Thyroid gland (tissue), 4 donors: ENCODE measurements at regions not wholly inside any gene's neighbourhood (a gene's known extent, or its start where the extent isn't known, plus 50 kb on each side); places are given as distances from the start of the nearest gene placed in this dataset.

ENCODE experiments used
- DNase-seq, 2 donors: peaks; one replicate each; pipeline ENCODE4 v3.0.0-alpha.2; 2019
- H3K27ac ChIP-seq, 3 donors: fragments of 200-600 bp; sonication (generic); 1 replicate in 2 of 3; 2 replicates in 1 of 3; pipeline ENCODE4 v1.5.1; 2016 to 2019; ENCODE audit warnings: mild to moderate bottlenecking in 1 of 3, moderate library complexity in 1 of 3
- H3K27me3 ChIP-seq: fragments of 200-600 bp; sonication (generic); one replicate; pipeline ENCODE4 v1.5.1; 2019
- H3K36me3 ChIP-seq, 2 donors: fragments of 200-600 bp; sonication (generic); one replicate each; pipeline ENCODE4 v1.5.1; 2016 to 2019
- H3K4me1 ChIP-seq, 2 donors: fragments of 200-600 bp; sonication (generic); one replicate each; pipeline ENCODE4 v1.5.1; 2017 to 2019
- H3K4me3 ChIP-seq, 3 donors: fragments of 200-600 bp; sonication (generic); replicated peaks in 1 of 3; 1 replicate in 2 of 3; 2 replicates in 1 of 3; pipeline ENCODE4 v1.5.1; 2016; ENCODE audit warnings: mild to moderate bottlenecking in 1 of 3
- H3K9me3 ChIP-seq: fragments of 200-600 bp; sonication (generic); one replicate; pipeline ENCODE4 v1.5.1; 2017
- POLR2A ChIP-seq, 2 donors: fragments of 450-650 bp; IDR thresholded peaks; one replicate each; pipeline ENCODE4 v1.6.1; 2017; ENCODE audit warnings: antibody characterized with exemption in 2 of 2, mild to moderate bottlenecking in 2 of 2, moderate library complexity in 1 of 2
- WGBS, 2 donors: methylation state at CpG; one replicate each; pipeline ENCODE4 v1.1.5; 2017; 5-methylcytosine and 5-hydroxymethylcytosine counted together
- intact Hi-C: fragments of 100-400 bp; cut with DNase I; formaldehyde crosslinking; loops from one replicate; pipeline ENCODE4 v1.15.1; 2023
- TF ChIP-seq, protein P1 (sequence below), 6 experiments: fragments of 200-600 bp in 3 of 6; fragments of 450-650 bp in 3 of 6; sonication (generic) in 3 of 6; IDR thresholded peaks; one replicate each; pipeline ENCODE4 v1.5.1; 2016 to 2019; ENCODE audit warnings: antibody characterized with exemption in 6 of 6, mild to moderate bottlenecking in 2 of 6, inconsistent platforms in 1 of 6, moderate library complexity in 1 of 6

DNA sequence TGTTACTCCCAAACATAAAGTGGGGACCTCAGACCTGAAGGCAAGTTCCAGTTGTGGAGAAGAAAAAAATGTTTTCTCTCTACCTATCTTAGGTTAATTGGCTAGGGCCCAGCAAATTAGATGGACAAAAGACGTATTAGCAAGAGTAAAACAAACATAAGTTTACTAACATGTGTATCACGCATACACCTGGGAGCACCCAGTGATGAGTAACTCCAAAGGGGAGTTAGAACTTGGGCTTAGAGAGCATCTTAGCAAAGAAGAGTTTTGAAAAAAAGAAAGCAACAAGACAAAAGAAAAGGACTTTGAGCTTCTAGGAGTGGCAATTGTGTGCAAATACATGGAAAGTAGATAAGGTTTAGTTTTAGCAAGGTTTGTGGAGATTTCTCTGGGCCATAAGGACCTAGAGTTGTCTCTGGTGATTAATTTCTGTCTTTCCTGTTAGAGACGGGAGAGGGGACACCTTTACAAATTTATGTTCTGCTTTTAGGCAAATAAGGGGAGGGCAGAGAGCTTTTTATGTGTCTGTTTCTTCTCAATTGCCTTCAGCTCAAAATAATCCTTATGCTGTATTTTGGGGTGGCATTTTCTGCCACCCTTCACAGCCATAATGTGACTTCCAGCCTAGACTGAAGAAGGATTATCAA lies 76.7 kb upstream of the PTGFRN start:
- Histone ChIP-seq H3K27me3 (no peaks in the 10 kb centered on the region), H3K4me1 (no peaks in the 10 kb centered on the region), H3K27ac (no peak overlapping the region), H3K9me3 (no peaks in the 10 kb centered on the region), H3K4me3 (no peak overlapping the region), H3K36me3 (no peaks in the 10 kb centered on the region)
- intact Hi-C loops, result no loop called here
- WGBS, 2 donors, result 75 to 87% methylated on average over 3 of the region's 3 CpGs
- no peak for TF ChIP-seq POLR2A (IDR thresholded peaks at IDR 0.05)
- TF ChIP-seq, protein P1, sequence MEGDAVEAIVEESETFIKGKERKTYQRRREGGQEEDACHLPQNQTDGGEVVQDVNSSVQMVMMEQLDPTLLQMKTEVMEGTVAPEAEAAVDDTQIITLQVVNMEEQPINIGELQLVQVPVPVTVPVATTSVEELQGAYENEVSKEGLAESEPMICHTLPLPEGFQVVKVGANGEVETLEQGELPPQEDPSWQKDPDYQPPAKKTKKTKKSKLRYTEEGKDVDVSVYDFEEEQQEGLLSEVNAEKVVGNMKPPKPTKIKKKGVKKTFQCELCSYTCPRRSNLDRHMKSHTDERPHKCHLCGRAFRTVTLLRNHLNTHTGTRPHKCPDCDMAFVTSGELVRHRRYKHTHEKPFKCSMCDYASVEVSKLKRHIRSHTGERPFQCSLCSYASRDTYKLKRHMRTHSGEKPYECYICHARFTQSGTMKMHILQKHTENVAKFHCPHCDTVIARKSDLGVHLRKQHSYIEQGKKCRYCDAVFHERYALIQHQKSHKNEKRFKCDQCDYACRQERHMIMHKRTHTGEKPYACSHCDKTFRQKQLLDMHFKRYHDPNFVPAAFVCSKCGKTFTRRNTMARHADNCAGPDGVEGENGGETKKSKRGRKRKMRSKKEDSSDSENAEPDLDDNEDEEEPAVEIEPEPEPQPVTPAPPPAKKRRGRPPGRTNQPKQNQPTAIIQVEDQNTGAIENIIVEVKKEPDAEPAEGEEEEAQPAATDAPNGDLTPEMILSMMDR (IDR thresholded peaks at IDR 0.05), result no peak
- DNase-seq, result no peak

DNA sequence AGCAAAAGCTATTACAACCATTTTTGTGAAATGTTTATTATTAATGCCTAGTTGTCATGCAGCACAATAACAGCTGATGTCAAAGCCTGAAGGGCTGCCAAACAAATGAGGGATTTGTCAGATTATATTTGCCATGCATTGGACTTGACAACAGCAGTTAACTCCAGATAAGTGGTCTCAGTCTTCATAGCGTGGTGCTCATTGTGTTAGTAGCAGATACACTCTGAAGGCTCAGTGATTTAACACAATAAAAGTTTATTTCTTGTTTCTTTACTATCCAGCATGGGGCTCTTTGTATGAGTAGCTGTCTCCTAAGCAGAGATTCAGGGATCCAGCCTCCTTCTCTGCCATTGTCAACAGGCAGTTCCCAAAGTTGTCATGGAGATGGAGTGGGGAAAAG lies 76.0 kb upstream of the PTGFRN start:
- Histone ChIP-seq H3K27me3 (no peaks in the 10 kb centered on the region), H3K4me1 (no peaks in the 10 kb centered on the region), H3K27ac (no peak overlapping the region), H3K36me3 (no peaks in the 10 kb centered on the region), H3K9me3 (no peaks in the 10 kb centered on the region), H3K4me3 (no peak overlapping the region)
- intact Hi-C loops, result no loop called here
- no peak for TF ChIP-seq POLR2A (IDR thresholded peaks at IDR 0.05)
- TF ChIP-seq, protein P1 (IDR thresholded peaks at IDR 0.05), result no peak
- 79 to 82% methylated on average over 1 of the region's 1 CpG for WGBS, 2 donors
- no peak for DNase-seq

DNA sequence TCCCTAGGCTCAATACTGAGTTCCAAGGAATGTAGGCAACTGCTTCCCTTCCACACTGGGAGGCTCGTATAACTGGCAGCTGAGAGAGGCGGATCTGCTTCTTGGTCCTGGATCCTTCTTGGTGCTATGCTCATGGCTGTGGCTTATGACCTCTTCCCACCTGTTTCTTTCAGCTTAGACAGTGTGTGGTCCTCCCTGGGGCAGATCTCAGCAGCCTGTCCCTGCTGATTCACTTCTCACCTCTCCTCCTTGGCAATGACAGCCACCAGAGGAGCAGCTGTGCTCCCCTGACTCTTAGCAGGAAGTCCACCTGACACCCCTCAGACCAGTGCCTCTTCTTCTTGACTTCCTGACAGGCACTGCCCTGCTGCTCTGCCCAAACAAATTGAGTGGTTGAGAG lies 75.1 kb upstream of the PTGFRN start:
- Histone ChIP-seq H3K27me3 (no peaks in the 10 kb centered on the region), H3K4me1 (no peaks in the 10 kb centered on the region), H3K27ac (no peak overlapping the region), H3K36me3 (no peaks in the 10 kb centered on the region), H3K4me3 (no peak overlapping the region), H3K9me3 (no peaks in the 10 kb centered on the region)
- intact Hi-C loops, result no loop called here
- WGBS, 2 donors, result 79 to 91% methylated on average over 2 of the region's 2 CpGs
- TF ChIP-seq POLR2A (IDR thresholded peaks at IDR 0.05), result no peak
- TF ChIP-seq, protein P1 (IDR thresholded peaks at IDR 0.05), result no peak
- no peak for DNase-seq

DNA sequence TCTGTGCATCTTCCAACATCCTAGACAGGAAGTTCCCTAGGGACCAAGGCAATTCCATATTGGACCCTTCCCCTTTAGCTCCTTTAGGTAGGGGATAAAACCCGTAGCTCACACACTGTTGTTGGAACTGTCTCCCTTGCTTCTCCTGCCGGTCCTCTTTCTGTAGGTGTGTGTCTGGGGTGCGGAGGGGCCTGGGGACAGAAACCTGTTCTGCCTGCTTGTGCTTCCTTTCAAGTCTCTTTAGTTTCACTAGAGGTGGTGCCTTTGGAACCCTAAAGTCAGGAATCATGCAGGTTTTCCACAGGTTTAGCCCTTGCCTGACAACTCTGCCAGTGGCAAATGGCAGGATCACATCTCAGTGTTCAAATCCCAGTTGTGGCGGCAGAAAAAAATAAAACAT lies 74.6 kb upstream of the PTGFRN start:
- intact Hi-C loops, result no loop called here
- no peaks in the 10 kb centered on the region for H3K9me3 ChIP-seq
- H3K36me3 ChIP-seq, result no peaks in the 10 kb centered on the region
- no peak for DNase-seq
- WGBS, 2 donors, result 90 to 97% methylated on average over 4 of the region's 4 CpGs
- no peak overlapping the region for H3K27ac ChIP-seq
- no peaks in the 10 kb centered on the region for H3K4me1 ChIP-seq
- H3K27me3 ChIP-seq, result no peaks in the 10 kb centered on the region
- H3K4me3 ChIP-seq, result no peak overlapping the region
- TF ChIP-seq POLR2A (IDR thresholded peaks at IDR 0.05), result no peak
- TF ChIP-seq, protein P1 (IDR thresholded peaks at IDR 0.05), result no peak

DNA sequence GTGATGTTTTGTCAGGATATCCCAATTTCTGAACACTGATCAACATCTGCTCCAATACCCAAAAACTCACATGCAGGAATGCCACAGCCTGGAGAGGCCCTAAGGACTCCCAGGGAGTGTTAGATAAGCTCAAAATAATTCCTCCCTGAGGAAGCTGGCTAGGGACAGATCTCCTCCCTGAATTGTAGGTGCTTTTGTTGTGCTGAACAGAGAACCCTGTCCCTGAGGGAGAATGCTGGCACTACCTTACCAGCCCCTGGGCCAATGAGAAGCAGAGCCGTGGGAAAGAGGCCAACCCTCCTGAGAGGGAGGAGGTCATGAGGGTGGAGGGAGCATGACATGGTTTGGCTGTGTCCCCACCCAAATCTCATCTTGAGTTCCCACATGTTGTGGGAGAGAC lies 73.6 kb upstream of the PTGFRN start:
- no peak overlapping the region for H3K27ac ChIP-seq
- H3K9me3 ChIP-seq, result no peaks in the 10 kb centered on the region
- DNase-seq, result no peak
- 85 to 100% methylated on average over 1 of the region's 1 CpG for WGBS, 2 donors
- intact Hi-C loops, result no loop called here
- no peak for TF ChIP-seq POLR2A (IDR thresholded peaks at IDR 0.05)
- TF ChIP-seq, protein P1 (IDR thresholded peaks at IDR 0.05), result no peak
- no peak overlapping the region for H3K4me3 ChIP-seq
- no peaks in the 10 kb centered on the region for H3K4me1 ChIP-seq
- no peaks in the 10 kb centered on the region for H3K27me3 ChIP-seq
- no peaks in the 10 kb centered on the region for H3K36me3 ChIP-seq
